Endometrium (tissue), 2 donors: ENCODE measurements at regions not wholly inside any gene's neighbourhood (a gene's known extent, or its start where the extent isn't known, plus 50 kb on each side); places are given as distances from the start of the nearest gene placed in this dataset.
"Not testable (repeated sequence)": the region's sequence is repeated elsewhere in the genome, so short reads cannot be mapped to it uniquely, and the experiment has no call there.

ENCODE experiments used
- FAIRE-seq: peaks from 2 replicates; lab custom pipeline; 2012; peaks lifted over from hg19 to GRCh38; lab: Jason Lieb, UNC
- donor health status: control.
- donor health status: control.

DNA sequence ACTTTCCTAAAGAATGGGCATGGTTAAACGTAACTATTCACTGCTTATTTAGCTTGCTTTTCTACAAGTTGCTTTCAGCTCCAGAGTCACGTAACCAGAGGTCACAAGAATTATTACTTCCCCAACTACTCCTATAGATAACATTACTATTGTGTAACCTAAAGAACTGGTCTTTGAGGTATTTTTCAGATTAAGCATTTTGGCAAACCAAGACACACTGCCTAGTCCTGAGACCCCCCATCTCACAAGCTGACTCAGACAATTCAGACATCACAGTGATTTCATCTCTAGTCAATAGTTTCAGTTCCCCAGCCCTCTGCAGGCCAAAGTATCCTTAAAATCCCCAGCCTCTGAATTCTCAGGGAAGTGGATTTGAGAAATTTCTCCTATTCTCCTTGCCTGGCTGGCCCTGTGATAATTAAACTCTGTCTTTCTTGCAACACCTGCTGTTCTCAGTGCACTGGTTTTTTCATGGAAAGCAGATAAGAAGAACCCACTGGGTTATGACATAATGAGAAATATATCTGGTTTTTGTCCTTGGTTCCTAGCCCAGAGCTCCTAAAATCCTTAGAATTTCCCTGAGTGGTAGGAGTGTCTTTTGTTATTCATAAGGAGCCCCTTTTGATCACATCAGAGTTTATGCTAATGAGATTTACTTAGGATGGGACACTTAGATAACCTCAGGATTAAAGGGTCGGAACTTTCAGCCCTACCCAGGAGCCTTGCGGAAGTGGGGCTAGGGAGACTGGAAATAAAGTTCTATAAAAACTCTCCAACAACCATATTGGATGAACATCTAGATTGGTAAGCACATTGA lies 1310.8 kb upstream of the CHAC2 start:
- no peak for FAIRE-seq

- FAIRE-seq = no peak
Measured at GRCh38 chr2:52454962-52455361, 1312.6 kb upstream of the CHAC2 start.

GRCh38 chr2:52452201-52452600 lies 1315.4 kb upstream of the CHAC2 start:
- no peak for FAIRE-seq

GRCh38 chr2:52445686-52446085 lies 1321.9 kb upstream of the CHAC2 start:
- no peak for FAIRE-seq

GRCh38 chr2:52431352-52431760 lies 1336.2 kb upstream of the CHAC2 start:
- no peak for FAIRE-seq

- FAIRE-seq = no peak
Measured at GRCh38 chr2:52429740-52430139, 1337.9 kb upstream of the CHAC2 start.

- FAIRE-seq = no peak
Measured at GRCh38 chr2:52429171-52429570, 1338.4 kb upstream of the CHAC2 start.

DNA sequence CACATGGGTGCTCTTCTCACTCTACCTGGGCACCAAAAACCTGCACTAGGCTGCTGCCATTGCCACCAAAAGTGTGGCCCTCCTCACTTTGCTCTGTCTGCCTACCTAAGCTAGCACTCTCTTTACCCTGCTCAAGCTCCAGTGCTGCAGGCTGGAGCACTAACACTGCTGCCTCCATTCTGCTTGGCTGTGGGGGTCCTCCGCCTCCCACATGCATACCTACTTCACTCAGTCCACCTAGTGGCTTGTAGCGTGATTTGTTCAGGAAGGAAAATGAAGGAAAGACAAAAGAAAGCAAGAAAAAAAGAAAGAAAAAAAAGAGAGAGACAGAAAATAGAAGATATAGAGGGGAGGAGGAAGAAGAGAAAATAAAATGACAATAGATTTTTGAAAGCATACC lies 1339.4 kb upstream of the CHAC2 start:
- FAIRE-seq = no peak

DNA sequence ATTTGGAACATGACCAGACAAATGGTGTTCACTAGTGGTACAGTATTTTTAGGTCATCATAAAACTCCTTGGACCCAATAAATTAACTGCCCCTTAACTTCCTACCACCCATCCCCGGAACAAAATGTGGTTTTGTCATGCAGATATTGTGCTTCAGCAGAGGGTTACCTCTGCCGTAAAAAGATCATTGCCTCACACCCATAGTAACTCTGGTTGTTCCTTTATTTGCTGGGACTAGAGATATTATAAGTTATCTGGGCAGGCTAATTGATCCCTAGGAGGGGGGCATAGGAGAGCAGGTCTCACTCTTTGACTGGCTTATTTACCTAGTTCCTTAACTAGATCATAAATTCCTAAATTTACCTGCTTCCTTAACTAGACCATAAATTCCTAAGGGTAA lies 1343.9 kb upstream of the CHAC2 start:
- FAIRE-seq = no peak

DNA sequence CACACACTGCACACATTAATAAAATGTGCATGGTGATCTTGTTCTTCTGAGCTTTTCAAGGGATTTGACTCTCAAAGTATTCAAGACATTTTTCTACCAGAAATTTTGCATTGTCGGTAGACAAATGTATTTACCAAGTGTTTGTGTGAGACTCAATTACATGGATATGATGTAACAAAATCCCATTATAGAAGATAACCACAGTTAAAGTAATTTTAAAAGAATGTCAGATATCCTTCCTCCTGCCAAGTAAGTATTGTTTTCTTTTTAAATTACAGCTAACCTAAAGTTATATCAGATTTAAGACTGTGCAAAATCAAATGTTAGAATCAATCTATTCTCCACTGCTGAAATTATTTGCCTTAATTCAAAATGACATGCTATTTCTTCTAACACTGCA lies 1344.5 kb upstream of the CHAC2 start:
- FAIRE-seq = no peak

- FAIRE-seq = no peak
Measured at GRCh38 chr2:52416340-52416739, 1351.3 kb upstream of the CHAC2 start.

DNA sequence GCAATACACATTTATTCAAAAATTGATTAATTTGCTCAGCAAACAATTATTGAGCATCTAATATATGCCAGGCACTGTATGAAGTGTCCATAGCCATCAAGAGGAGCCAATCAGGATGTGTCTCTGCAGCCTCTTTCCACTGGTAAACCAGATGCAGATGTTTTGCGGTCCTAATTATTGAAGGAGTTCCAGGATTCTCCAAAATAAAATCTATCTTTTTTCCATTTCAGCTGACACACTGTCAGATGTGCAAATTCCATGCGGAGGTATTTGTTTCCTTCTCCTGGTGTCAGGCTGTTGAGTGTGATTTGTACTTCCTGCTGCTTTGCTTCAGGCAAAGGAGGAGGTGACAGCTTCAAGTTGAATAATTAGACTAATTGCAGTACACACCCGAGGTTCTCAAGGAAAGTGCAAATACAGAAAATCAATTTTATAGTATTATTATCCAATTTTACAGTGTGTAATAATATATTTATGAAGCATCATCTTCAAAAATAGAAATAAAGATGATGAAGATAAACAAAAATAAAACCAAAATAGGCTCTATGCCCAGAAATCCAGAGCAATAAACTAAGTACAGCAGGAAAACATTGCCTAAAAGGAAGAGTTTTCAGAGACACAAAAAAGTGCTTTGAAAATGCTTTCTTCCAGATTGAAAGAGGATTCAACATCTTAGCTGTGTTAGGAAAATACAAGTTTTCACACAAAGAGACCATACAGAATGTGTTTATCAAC lies 1352.9 kb upstream of the CHAC2 start:
- FAIRE-seq = peak; percentile 100

DNA sequence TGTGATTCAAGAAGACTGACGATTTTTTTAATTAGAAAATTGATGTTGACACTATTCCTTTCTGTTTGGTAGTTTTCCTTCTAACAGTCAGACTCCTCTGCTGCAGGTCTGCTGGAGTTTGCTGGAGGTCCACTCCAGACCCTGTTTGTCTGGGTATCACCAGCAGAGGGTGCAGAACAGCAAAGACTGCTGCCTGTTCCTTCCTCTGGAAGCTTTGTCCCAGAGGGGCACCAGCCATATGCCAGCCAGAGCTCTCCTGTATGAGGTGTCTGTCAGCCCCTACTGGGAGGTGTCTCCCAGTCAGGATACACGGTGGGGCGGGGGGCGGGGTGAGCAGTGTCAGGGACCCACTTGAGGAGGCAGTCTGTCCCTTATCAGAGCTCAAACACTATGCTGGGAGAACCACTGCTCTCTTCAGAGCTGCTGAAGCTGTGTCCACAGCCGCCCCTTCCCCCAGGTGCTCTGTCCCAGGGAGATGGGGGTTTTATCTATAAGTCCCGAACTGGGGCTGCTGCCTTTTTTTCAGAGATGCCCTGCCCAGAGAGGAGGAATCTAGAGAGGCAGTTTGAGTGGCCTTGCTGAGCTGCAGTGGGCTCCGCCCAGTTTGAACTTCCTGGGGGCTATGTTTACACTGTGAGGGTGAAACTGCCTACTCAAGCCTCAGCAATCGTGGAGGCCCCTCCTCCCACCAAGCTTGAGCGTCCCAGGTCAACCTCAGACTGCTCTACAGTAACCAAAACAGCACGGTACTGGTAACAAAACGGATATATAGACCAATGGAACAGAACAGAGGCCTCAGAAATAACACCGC lies 1358.1 kb upstream of the CHAC2 start:
- not testable (repeated sequence) for FAIRE-seq

DNA sequence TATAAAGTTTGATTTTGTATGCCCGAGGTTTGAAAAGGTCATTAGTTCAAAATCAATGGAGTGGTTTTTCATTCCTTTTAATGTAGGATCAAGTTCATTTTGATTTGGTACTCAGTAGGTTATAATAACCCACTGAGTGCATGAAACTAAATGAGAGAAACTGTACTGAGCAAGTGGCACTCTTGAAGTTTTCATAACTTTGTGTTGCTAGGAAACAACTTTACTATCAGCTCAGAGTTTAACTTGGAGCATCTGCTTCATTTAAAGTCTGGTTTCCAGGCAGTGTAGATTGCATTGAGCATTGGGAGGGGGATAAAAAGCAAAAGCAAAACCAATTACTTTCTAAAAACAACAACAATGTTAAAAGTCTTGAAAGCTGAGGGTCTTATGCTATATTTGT lies 1361.6 kb upstream of the CHAC2 start:
- FAIRE-seq = no peak

- no peak for FAIRE-seq
Measured at GRCh38 chr2:52404866-52405265, 1362.7 kb upstream of the CHAC2 start.

DNA sequence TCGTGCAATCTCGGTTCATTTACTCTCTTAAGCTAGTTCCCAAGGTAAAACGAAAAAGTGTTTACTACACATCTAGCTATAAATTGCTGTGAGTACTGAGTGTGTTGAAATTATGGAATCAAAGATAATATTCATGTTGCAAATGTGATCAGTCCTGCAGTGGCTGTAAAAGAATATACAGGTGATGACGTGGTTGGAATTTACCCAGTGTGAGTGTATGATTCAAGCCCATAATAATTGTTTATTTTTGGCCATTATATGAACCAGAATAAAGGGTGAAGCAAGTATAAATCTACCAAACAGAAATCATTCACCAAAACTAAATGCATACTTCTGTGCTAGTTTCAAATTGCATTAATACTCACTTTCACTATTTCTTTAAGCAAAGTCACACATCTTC lies 1363.6 kb upstream of the CHAC2 start:
- FAIRE-seq = no peak

DNA sequence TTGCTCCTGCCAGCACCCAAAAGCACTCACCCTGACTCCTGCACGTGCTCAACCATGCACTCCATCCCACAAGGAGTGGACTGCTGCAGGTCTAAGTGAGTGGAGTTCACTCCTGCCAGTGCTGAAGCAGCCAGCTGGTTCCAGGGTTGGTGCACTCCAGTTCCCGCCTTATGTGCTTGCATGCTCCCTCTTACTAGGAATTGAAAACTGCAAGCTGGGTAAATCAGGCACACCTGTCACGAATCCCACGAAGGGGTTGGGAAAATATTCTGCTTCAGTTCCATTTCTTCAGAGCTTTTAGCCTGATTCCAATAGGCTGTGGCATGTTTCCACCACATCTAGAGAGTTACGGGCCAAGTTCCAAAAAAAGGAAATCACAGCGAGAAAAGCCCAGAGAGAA lies 1365.5 kb upstream of the CHAC2 start:
- no peak for FAIRE-seq

DNA sequence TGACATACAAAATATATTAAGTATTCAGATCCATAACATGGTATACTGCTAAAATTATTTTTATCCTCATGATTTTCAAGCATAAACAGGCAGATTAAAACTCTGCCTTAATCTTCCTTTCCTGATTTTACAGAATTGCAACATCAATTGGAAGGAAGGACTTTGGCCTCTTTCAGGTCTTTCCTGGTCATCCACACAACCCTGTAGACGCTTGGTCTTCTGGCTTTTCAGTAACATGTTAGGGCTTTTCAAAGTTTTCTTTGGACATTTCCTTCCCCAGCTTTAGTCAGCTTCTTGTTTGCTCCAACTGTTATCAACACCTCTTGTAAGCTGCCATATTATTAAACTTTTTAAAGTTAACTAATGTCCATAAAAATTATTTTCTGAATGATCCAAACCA lies 1364.9 kb upstream of the NRXN1 start:
- no peak for FAIRE-seq

GRCh38 chr2:52395912-52396311 lies 1364.0 kb upstream of the NRXN1 start:
- FAIRE-seq = no peak

- FAIRE-seq = no peak
Measured at GRCh38 chr2:52391621-52392020, 1359.7 kb upstream of the NRXN1 start.

DNA sequence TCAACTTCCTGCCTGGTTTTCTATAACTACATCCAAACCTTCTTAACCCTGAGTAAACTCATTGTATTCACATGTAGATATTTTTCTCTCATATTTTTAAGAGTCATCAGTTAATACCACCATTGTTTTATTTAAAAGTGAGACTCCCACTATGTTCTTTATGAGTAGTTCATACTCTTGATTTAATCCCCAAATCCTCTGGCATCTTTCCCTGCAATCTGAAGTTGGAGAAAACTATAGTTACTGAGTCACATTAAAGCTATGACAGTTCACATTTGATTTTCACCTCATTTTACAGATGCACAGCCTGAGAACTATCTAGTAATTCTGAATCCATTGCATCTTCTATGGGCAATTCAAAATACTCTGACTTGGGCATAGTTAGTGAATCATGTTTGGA lies 1358.7 kb upstream of the NRXN1 start:
- no peak for FAIRE-seq

DNA sequence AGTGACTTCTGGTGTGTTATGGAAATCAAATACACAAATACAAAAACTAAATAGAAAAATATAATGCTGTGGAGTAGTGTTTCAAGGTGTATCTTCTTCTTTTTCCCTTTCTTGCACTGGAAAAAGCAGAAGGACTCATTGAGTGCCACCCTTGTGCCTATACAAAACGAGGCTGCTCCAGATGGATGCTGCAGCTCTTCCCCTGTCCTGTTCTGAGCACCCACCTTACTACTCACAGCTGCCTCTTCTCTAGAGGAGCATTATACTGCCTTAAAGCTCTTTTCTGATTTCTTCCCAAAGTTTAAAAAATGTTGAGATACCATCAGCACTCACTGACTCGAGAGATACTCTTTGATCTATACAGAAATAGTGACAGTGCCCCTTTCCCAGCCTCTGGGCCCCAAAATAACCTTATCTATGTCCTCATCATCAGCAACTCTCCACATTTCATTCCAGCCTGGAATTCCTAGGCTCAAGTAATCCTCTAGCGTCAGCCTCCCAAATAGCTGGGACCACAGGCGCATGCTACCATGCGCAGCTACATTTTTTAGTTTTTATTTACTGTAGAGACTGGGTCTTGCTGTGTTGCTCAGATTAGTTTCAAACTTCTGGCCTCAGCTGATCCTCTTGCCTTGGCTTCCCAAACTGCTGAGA lies 1356.1 kb upstream of the NRXN1 start:
- no peak for FAIRE-seq
